OCI-LY7 (cell line): ENCODE measurements at regions not wholly inside any gene's neighbourhood (a gene's known extent, or its start where the extent isn't known, plus 50 kb on each side); places are given as distances from the start of the nearest gene placed in this dataset.

ENCODE experiments used
- BruUV-seq: library from RNA; stranded (reverse); fragments of 400-500 nt; replicated peaks from 2 replicates; lab custom pipeline; 2021; lab: Mats Ljungman, UMichigan
- CTCF ChIA-PET: fragments of 300-600 bp; sonication (Branson Sonifier 250); formaldehyde crosslinking; loops from one replicate; lab custom pipeline; 2022; ENCODE audit warnings: antibody characterized with exemption; ENCODE audit not compliant: unreplicated experiment; lab: Charles Lee
- POLR2A ChIA-PET: fragments of 300-600 bp; sonication (Branson Sonifier 250); formaldehyde crosslinking; loops from one replicate; lab custom pipeline; 2022; ENCODE audit warnings: antibody characterized with exemption; lab: Charles Lee
- DNase-seq: peaks from one replicate; pipeline ENCODE4 v3.0.0-alpha.2; 2015; ENCODE audit warnings: low spot score
- H2AFZ ChIP-seq: fragments of 200-600 bp; sonication (generic), shearing (Covaris generic); 2 replicates; pipeline ENCODE4 v1.6.1; 2014; ENCODE audit warnings: mild to moderate bottlenecking, antibody characterized with exemption, low read length, moderate library complexity
- H3K27ac ChIP-seq: fragments of 200-600 bp; sonication (generic); 2 replicates; pipeline ENCODE4 v1.5.1; 2014; ENCODE audit warnings: mixed run types, low read depth, mild to moderate bottlenecking, moderate library complexity, low read length, inconsistent platforms; ENCODE audit not compliant: poor library complexity, severe bottlenecking
- H3K36me3 ChIP-seq: fragments of 200-600 bp; sonication (generic); 2 replicates; pipeline ENCODE4 v1.6.1; 2014; ENCODE audit warnings: mild to moderate bottlenecking, antibody characterized with exemption, low read length, moderate library complexity, mixed read lengths; ENCODE audit not compliant: insufficient read depth
- H3K4me1 ChIP-seq: fragments of 200-600 bp; sonication (generic); 2 replicates; pipeline ENCODE4 v1.5.1; 2014; ENCODE audit warnings: mild to moderate bottlenecking, low read length; ENCODE audit not compliant: insufficient read depth, poor library complexity, severe bottlenecking
- H3K4me2 ChIP-seq: fragments of 200-600 bp; sonication (generic); 2 replicates; pipeline ENCODE4 v1.6.1; 2014; ENCODE audit warnings: mild to moderate bottlenecking, low read length
- H3K4me3 ChIP-seq: fragments of 200-600 bp; sonication (generic); 2 replicates; pipeline ENCODE4 v1.5.1; 2014; ENCODE audit warnings: mild to moderate bottlenecking, low read depth, low read length; ENCODE audit not compliant: poor library complexity, severe bottlenecking
- H3K79me2 ChIP-seq: fragments of 200-600 bp; sonication (generic); 2 replicates; pipeline ENCODE4 v1.6.1; 2016; ENCODE audit warnings: low read depth, mild to moderate bottlenecking, low read length, moderate library complexity, mixed read lengths; ENCODE audit not compliant: insufficient read depth
- H3K9me2 ChIP-seq: fragments of 200-600 bp; sonication (generic); 2 replicates; pipeline ENCODE4 v1.6.1; 2016; ENCODE audit warnings: mild to moderate bottlenecking, low read length, mixed read lengths; ENCODE audit not compliant: insufficient read depth
- H3K9me3 ChIP-seq: fragments of 200-600 bp; sonication (generic); 2 replicates; pipeline ENCODE4 v1.6.1; 2014; ENCODE audit warnings: mild to moderate bottlenecking, mixed run types, low read length, mixed read lengths
- H4K20me1 ChIP-seq: fragments of 200-600 bp; sonication (generic); 2 replicates; pipeline ENCODE4 v1.6.1; 2014; ENCODE audit warnings: mild to moderate bottlenecking, antibody characterized with exemption, low read length, moderate library complexity, mixed read lengths; ENCODE audit not compliant: insufficient read depth
- EZH2phosphoT487 ChIP-seq: fragments of 200-600 bp; sonication (generic); IDR thresholded peaks from 2 replicates; pipeline ENCODE4 v1.6.1; 2018; ENCODE audit warnings: low read depth, borderline replicate concordance, mild to moderate bottlenecking, mixed run types, antibody characterized with exemption, low read length, moderate library complexity, mixed read lengths
- intact Hi-C: fragments of 100-400 bp; cut with micrococcal nuclease; formaldehyde crosslinking; loops from one replicate; pipeline ENCODE4 v1.10.0; 2022; ENCODE audit not compliant: unreplicated experiment
- TF ChIP-seq, protein P1 (sequence below): fragments of 200-600 bp; sonication (generic); conservative IDR thresholded peaks from 2 replicates; pipeline ENCODE4 v1.5.1; 2014; ENCODE audit warnings: mild to moderate bottlenecking, antibody characterized with exemption, low read length, moderate library complexity, mixed read lengths

DNA sequence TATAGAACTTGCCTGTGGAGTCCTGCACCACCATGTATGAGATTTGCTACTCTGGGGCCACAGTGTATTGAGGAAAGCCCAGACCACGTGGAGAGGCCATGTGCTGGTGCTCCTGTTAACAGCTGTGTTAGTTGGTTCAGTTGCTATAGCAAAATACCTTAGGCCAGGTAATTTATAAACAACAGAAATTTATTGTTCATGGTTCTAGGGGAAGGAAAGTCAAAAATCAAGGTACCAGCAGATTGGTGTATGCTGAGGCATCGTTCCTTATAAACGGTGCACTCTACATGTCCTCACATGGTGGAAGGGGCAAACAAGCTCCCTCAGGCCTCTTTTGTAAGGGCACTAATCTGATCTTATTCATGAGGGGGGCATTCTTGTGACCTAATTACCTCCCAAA, 135.9 kb upstream of the FOXN2 start:
- intact Hi-C loops, result no loop called here
- H3K4me3 ChIP-seq, result no peak overlapping the region
- TF ChIP-seq, protein P1, sequence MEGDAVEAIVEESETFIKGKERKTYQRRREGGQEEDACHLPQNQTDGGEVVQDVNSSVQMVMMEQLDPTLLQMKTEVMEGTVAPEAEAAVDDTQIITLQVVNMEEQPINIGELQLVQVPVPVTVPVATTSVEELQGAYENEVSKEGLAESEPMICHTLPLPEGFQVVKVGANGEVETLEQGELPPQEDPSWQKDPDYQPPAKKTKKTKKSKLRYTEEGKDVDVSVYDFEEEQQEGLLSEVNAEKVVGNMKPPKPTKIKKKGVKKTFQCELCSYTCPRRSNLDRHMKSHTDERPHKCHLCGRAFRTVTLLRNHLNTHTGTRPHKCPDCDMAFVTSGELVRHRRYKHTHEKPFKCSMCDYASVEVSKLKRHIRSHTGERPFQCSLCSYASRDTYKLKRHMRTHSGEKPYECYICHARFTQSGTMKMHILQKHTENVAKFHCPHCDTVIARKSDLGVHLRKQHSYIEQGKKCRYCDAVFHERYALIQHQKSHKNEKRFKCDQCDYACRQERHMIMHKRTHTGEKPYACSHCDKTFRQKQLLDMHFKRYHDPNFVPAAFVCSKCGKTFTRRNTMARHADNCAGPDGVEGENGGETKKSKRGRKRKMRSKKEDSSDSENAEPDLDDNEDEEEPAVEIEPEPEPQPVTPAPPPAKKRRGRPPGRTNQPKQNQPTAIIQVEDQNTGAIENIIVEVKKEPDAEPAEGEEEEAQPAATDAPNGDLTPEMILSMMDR, result no peak
- no peak for TF ChIP-seq EZH2phosphoT487
- no peaks in the 10 kb centered on the region for H3K79me2 ChIP-seq
- no peak for DNase-seq
- H3K36me3 ChIP-seq, result no peaks in the 10 kb centered on the region
- H4K20me1 ChIP-seq, result no peaks in the 10 kb centered on the region
- H2AFZ ChIP-seq, result no peak overlapping the region
- no peak overlapping the region for H3K27ac ChIP-seq
- ChIA-PET POLR2A (no interaction called here), CTCF (no interaction called here)
- H3K9me2 ChIP-seq, result no peaks in the 10 kb centered on the region
- no peaks in the 10 kb centered on the region for H3K9me3 ChIP-seq
- H3K4me1 ChIP-seq, result no peaks in the 10 kb centered on the region
- no TSS peak for BruUV-seq
- no peak overlapping the region for H3K4me2 ChIP-seq

DNA sequence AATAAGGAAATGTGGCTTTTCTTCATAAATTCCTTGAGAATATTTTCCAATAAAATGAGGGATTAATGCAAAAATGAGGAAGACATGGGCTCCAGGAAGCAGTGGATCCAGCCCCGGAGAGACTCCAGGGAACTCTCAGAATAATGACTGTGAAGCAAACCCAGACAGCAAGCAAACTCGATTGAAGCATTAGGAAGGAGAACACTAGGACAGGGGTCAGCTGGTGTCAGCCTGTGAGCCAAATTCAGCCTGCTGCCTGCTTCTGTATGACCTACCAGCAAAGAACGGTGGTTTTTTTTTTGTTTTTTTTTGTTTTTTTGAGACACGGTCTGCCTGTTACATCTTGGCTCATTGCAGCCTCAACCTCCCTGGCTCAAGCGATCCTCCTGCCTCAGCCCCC, 133.9 kb upstream of the FOXN2 start:
- BruUV-seq, result no TSS peak
- CTCF ChIA-PET, result no interaction called here
- TF ChIP-seq, protein P1, result no peak
- TF ChIP-seq EZH2phosphoT487, result no peak
- POLR2A ChIA-PET, result no interaction called here
- no peaks in the 10 kb centered on the region for H3K36me3 ChIP-seq
- no peaks in the 10 kb centered on the region for H3K9me3 ChIP-seq
- H2AFZ ChIP-seq, result no peak overlapping the region
- no peaks in the 10 kb centered on the region for H3K4me1 ChIP-seq
- DNase-seq, result no peak
- no peak overlapping the region for H3K4me3 ChIP-seq
- H3K79me2 ChIP-seq, result no peaks in the 10 kb centered on the region
- H3K9me2 ChIP-seq, result no peaks in the 10 kb centered on the region
- H3K4me2 ChIP-seq, result no peak overlapping the region
- intact Hi-C loops, result no loop called here
- no peak overlapping the region for H3K27ac ChIP-seq
- H4K20me1 ChIP-seq, result no peaks in the 10 kb centered on the region

GRCh38 chr2:48183276-48183675, 131.2 kb upstream of the FOXN2 start:
- no peaks in the 10 kb centered on the region for H3K79me2 ChIP-seq
- no peaks in the 10 kb centered on the region for H3K9me3 ChIP-seq
- H2AFZ ChIP-seq, result no peak overlapping the region
- no peaks in the 10 kb centered on the region for H3K9me2 ChIP-seq
- no peak overlapping the region for H3K4me2 ChIP-seq
- no TSS peak for BruUV-seq
- H3K36me3 ChIP-seq, result no peaks in the 10 kb centered on the region
- DNase-seq, result no peak
- CTCF ChIA-PET, result no interaction called here
- intact Hi-C loops, result no loop called here
- no peaks in the 10 kb centered on the region for H4K20me1 ChIP-seq
- H3K27ac ChIP-seq, result no peak overlapping the region
- H3K4me3 ChIP-seq, result no peak overlapping the region
- no peaks in the 10 kb centered on the region for H3K4me1 ChIP-seq
- POLR2A ChIA-PET, result interaction anchor here (0.6 kb wide), 1 partner anchor 30 kb away, joined by 3 read pairs; no protein-coding TSS in a partner anchor
- no peak for TF ChIP-seq EZH2phosphoT487
- TF ChIP-seq, protein P1, result no peak
